Heart right ventricle (tissue), 16 donors: ENCODE measurements at regions not wholly inside any gene's neighbourhood (a gene's known extent, or its start where the extent isn't known, plus 50 kb on each side); places are given as distances from the start of the nearest gene placed in this dataset.

ENCODE experiments used
- ATAC-seq, 8 donors: fragments of 200-7000 bp; cut with Tn5 transposase; one replicate each; pipeline ENCODE4 v1.9.1; 2020; ENCODE audit warnings: mild to moderate bottlenecking in 8 of 8, moderate library complexity in 8 of 8, moderate number of reproducible peaks in 1 of 8
- DNase-seq, 2 donors: peaks; one replicate each; pipeline ENCODE4 v3.0.0-alpha.2; 2020
- H3K27ac ChIP-seq, 10 donors: fragments of 200-600 bp; sonication (generic) in 2 of 10; one replicate each; pipeline versions ENCODE4 v1.5.0 to v1.8.0; 2020 to 2022; ENCODE audit warnings: mild to moderate bottlenecking in 3 of 10
- H3K27me3 ChIP-seq, 7 donors: fragments of 200-600 bp; one replicate each; pipeline ENCODE4 v1.8.0; 2021 to 2022; ENCODE audit warnings: mild to moderate bottlenecking in 2 of 7
- H3K36me3 ChIP-seq, 9 donors: fragments of 200-600 bp; sonication (generic) in 1 of 9; one replicate each; pipeline versions ENCODE4 v1.5.0 to v1.8.0; 2020 to 2022; ENCODE audit warnings: mild to moderate bottlenecking in 2 of 9
- H3K4me1 ChIP-seq, 9 donors: fragments of 200-600 bp; sonication (generic) in 1 of 9; one replicate each; pipeline versions ENCODE4 v1.5.0 to v1.8.0; 2020 to 2022; ENCODE audit warnings: mild to moderate bottlenecking in 4 of 9
- H3K4me3 ChIP-seq, 10 donors: fragments of 200-600 bp; sonication (generic) in 2 of 10; one replicate each; pipeline versions ENCODE4 v1.5.0 to v1.8.0; 2020 to 2022; ENCODE audit warnings: mild to moderate bottlenecking in 7 of 10, moderate library complexity in 2 of 10
- H3K9me3 ChIP-seq, 11 donors: fragments of 200-600 bp in 10 of 11; sonication (generic) in 2 of 11; one replicate each; pipeline versions ENCODE4 v1.5.0 to v1.8.0; 2013 to 2022; ENCODE audit warnings: mild to moderate bottlenecking in 2 of 11, control low read depth in 1 of 11, moderate library complexity in 1 of 11
- CTCF ChIP-seq, 9 donors: fragments of 200-600 bp; sonication (generic) in 2 of 9; IDR thresholded peaks; one replicate each; pipeline versions ENCODE4 v1.5.0 to v1.8.0; 2021 to 2022; ENCODE audit warnings: antibody characterized with exemption in 9 of 9, mild to moderate bottlenecking in 5 of 9, moderate library complexity in 1 of 9
- WGBS, 2 donors: extraction: QIAGEN DNeasy Blood & Tissue Kit; methylation state at CpG; one replicate each; pipeline ENCODE4 v1.1.7; 2013; ENCODE audit warnings: inconsistent platforms in 1 of 2; 5-methylcytosine and 5-hydroxymethylcytosine counted together
- intact Hi-C, 10 donors: fragments of 100-400 bp; cut with DNase I; formaldehyde crosslinking; loops; one replicate each; pipeline versions ENCODE4 v1.11.1 to v1.14.2; 2022
- donor health status: Arrhythmogenic right ventricular cardiomyopathy.
- donor health status: ischemic (EF 13 %, LVEDD 7.1; RV severe dilation, severe dysfunction).
- donor health status: healthy with polysubstance abuse.
- donor health status: DM: no; HTN: yes; CAD: no.
- donor health status: DM: no; HTN: no; CAD: no.
- donor health status: ischemic (EF 25% LVEDD 6.9; RV normal size, moderate dysfunction).
- donor health status: ischemic (EF 25% LVEDD 5.7; RV mildly dilated, moderate dysfunction).
- donor health status: healthy.
- donor health status: DM: yes; HTN: yes; CAD: no.
- donor health status: Ischemic cardiomyopathy.
- donor health status: ischemic (EF 35%, LVEDD 5.7; RV mildly dilated, moderate dysfunction).
- donor health status: nonischemic (EF 11% LVEDD 7.7; RV severe dilation, severe dysfunction).
- donor health status: DM: yes; HTN: yes; CAD: no.
- donor health status: PGD.
- donor health status: ischemic (EF 29% LVEDD 5.4; RV normal size, mild dysfunction).
- donor health status: nonischemic (EF 23%, LVEDD 6.1; RV moderate dilation, normal function).

GRCh38 chr6:101003075-101003474 is 121.9 kb upstream of the ASCC3 start:
- ATAC-seq = no peak
- no peak overlapping the region for H3K4me3 ChIP-seq
- no peaks in the 10 kb centered on the region for H3K36me3 ChIP-seq
- peaks cover 0 to 4% (median 0%) of the 10 kb centered on the region in 9 donors for H3K4me1 ChIP-seq
- no peak for TF ChIP-seq CTCF (IDR thresholded peaks at IDR 0.05)
- H3K9me3 ChIP-seq = peaks cover 0 to 27% (median 11%) of the 10 kb centered on the region in 11 donors
- H3K27me3 ChIP-seq = no peaks in the 10 kb centered on the region
- intact Hi-C loops = no loop called here
- no peak for DNase-seq
- 82 to 91% methylated on average over 1 of the region's 1 CpG for WGBS, 2 donors
- H3K27ac ChIP-seq = no peak overlapping the region

GRCh38 chr6:101011186-101011585 is 130.1 kb upstream of the ASCC3 start:
- Histone ChIP-seq H3K36me3 (no peaks in the 10 kb centered on the region), H3K4me3 (no peak overlapping the region), H3K9me3 (no peaks in the 10 kb centered on the region), H3K27ac (no peak overlapping the region), H3K27me3 (no peaks in the 10 kb centered on the region), H3K4me1 (no peaks in the 10 kb centered on the region)
- no peak for TF ChIP-seq CTCF (IDR thresholded peaks at IDR 0.05)
- DNase-seq (no peak), ATAC-seq (no peak)
- intact Hi-C loops = no loop called here
- 61 to 66% methylated on average over 2 of the region's 2 CpGs for WGBS, 2 donors

GRCh38 chr6:101013612-101014195 is 132.6 kb upstream of the ASCC3 start:
- DNase-seq = no peak
- H3K27ac ChIP-seq = no peak overlapping the region
- no peaks in the 10 kb centered on the region for H3K9me3 ChIP-seq
- 82 to 96% methylated on average over 2 of the region's 2 CpGs for WGBS, 2 donors
- no peaks in the 10 kb centered on the region for H3K27me3 ChIP-seq
- H3K4me3 ChIP-seq = no peak overlapping the region
- ATAC-seq = no peak
- no peaks in the 10 kb centered on the region for H3K36me3 ChIP-seq
- TF ChIP-seq CTCF (IDR thresholded peaks at IDR 0.05) = no peak
- intact Hi-C loops = no loop called here
- H3K4me1 ChIP-seq = no peaks in the 10 kb centered on the region

GRCh38 chr6:101015541-101015940 is 134.4 kb upstream of the ASCC3 start:
- Histone ChIP-seq H3K4me1 (no peaks in the 10 kb centered on the region), H3K27ac (no peak overlapping the region), H3K4me3 (no peak overlapping the region), H3K27me3 (no peaks in the 10 kb centered on the region), H3K36me3 (no peaks in the 10 kb centered on the region), H3K9me3 (peaks cover 0 to 3% (median 0%) of the 10 kb centered on the region in 11 donors)
- intact Hi-C loops = no loop called here
- no peak for DNase-seq
- WGBS, 2 donors = 100% methylated on average over 1 of the region's 1 CpG
- no peak for ATAC-seq
- no peak for TF ChIP-seq CTCF (IDR thresholded peaks at IDR 0.05)
